NT2/D1 (cell line): ENCODE measurements at regions not wholly inside any gene's neighbourhood (a gene's known extent, or its start where the extent isn't known, plus 50 kb on each side); places are given as distances from the start of the nearest gene placed in this dataset.

Experiments
- SUZ12 ChIP-seq: IDR thresholded peaks from 2 replicates; pipeline ENCODE4 v1.6.1; 2011; ENCODE audit not compliant: insufficient read length, insufficient read depth; ENCODE audit errors: extremely low read depth
- YY1 ChIP-seq: IDR thresholded peaks from 2 replicates; pipeline ENCODE4 v1.6.1; 2011; ENCODE audit not compliant: insufficient read length, insufficient read depth
- ZNF274 ChIP-seq: IDR thresholded peaks from 2 replicates; pipeline ENCODE4 v1.6.1; 2011; ENCODE audit warnings: mild to moderate bottlenecking, low read depth, low read length

DNA sequence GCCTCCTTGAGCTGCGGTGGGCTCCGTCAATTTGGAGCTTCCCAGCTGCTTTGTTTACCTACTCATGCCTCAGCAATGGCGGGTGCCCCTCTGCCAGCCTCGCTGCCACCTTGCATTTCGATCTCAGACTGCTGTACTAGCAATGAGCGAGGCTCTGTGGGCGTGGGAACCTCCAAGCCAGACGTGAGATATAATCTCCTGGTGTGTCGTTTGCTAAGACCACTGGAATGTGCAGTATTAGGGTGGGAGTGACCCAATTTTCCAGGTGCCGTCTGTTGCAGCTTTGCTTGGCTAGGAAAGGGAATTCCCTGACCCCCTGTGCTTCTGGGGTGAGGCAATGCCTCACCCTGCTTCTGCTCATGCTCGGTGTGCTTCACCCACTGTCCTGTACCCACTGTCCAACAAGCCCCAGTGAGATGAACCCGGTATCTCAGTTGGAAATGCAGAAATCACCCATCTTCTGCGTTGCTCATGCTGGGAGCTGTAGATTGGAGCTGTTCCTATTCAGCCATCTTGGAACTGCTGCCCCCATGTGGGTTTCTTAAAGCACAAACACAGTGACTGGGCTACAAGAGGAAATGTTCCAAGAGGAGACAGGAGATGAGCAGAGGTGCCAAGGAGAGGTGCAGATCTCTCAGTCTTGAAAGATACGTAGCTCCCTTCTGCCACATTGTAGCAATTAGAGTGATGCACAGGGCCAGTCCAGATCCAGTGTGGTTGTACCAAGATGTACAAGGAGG, 193.0 kb upstream of the IGFBP7 start:
- TF ChIP-seq YY1: no peak
- no peak for TF ChIP-seq ZNF274
- no peak for TF ChIP-seq SUZ12
